ENCODE measurements at regions not wholly inside any gene's neighbourhood (a gene's known extent, or its start where the extent isn't known, plus 50 kb on each side); places are given as distances from the start of the nearest gene placed in this dataset.

GRCh38 chr5:5792106-5792505 lies 369.6 kb downstream of the ICE1 start:
- CTCF ChIA-PET = no interaction called here
- Histone ChIP-seq H3K4me3 (replicated peaks in 1 of 3; ENCODE audit: insufficient read depth in 1 of 3, low read depth in 1 of 3, low read length in 3 of 3) (no peak overlapping the region), H3K9me3 (replicated peaks; ENCODE audit: control insufficient read depth, insufficient read depth, low read length) (peaks cover 3% of the 10 kb centered on the region), H3K79me2 (ENCODE audit: control insufficient read depth, insufficient read depth, low read length) (no peaks in the 10 kb centered on the region), H3K27me3 (ENCODE audit: control insufficient read depth in 2 of 2, insufficient read depth in 2 of 2, low read length in 2 of 2) (no peaks in the 10 kb centered on the region), H3K4me1 (ENCODE audit: control insufficient read depth, extremely low read depth, insufficient read depth, low read length) (no peaks in the 10 kb centered on the region), H4K20me1 (replicated peaks; ENCODE audit: control insufficient read depth, extremely low read depth, insufficient read depth, low read length) (no peaks in the 10 kb centered on the region), H3K9ac (replicated peaks; ENCODE audit: extremely low read depth, insufficient read depth, low read length) (no peak overlapping the region), H3K4me2 (ENCODE audit: insufficient read depth, low read length) (no peak overlapping the region), H2AFZ (ENCODE audit: low read depth, low read length) (no peak overlapping the region), H3K27ac (ENCODE audit: insufficient read depth, low read depth, low read length) (no peak overlapping the region), H3K36me3 (ENCODE audit: control insufficient read depth in 2 of 2, extremely low read depth in 1 of 2, insufficient read depth in 2 of 2, low read length in 2 of 2) (no peaks in the 10 kb centered on the region), H3K9me1 (replicated peaks; ENCODE audit: control insufficient read depth, extremely low read depth, insufficient read depth, low read length) (no peaks in the 10 kb centered on the region)
- POLR2A ChIA-PET = no interaction called here
- TF ChIP-seq JUN (IDR thresholded peaks at IDR 0.05; ENCODE audit: borderline replicate concordance, insufficient read depth, insufficient read length, low read depth) = no peak
- TF ChIP-seq MYC (IDR thresholded peaks at IDR 0.05; ENCODE audit: low read depth, low read length) = no peak
- no peak for TF ChIP-seq POLR2A (IDR thresholded peaks at IDR 0.05; ENCODE audit: low read depth, low read length)
- no peak for TF ChIP-seq POLR2AphosphoS5 (IDR thresholded peaks at IDR 0.05; ENCODE audit: insufficient read depth, low read depth, low read length)
- TF ChIP-seq, protein P1, sequence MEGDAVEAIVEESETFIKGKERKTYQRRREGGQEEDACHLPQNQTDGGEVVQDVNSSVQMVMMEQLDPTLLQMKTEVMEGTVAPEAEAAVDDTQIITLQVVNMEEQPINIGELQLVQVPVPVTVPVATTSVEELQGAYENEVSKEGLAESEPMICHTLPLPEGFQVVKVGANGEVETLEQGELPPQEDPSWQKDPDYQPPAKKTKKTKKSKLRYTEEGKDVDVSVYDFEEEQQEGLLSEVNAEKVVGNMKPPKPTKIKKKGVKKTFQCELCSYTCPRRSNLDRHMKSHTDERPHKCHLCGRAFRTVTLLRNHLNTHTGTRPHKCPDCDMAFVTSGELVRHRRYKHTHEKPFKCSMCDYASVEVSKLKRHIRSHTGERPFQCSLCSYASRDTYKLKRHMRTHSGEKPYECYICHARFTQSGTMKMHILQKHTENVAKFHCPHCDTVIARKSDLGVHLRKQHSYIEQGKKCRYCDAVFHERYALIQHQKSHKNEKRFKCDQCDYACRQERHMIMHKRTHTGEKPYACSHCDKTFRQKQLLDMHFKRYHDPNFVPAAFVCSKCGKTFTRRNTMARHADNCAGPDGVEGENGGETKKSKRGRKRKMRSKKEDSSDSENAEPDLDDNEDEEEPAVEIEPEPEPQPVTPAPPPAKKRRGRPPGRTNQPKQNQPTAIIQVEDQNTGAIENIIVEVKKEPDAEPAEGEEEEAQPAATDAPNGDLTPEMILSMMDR (IDR thresholded peaks at IDR 0.05; ENCODE audit: extremely low read depth in 1 of 2, insufficient read depth in 1 of 2, low read depth in 1 of 2, low read length in 2 of 2) = no peak
- no peak for TF ChIP-seq FOS (IDR thresholded peaks at IDR 0.05; ENCODE audit: borderline replicate concordance, insufficient read depth, low read length)
- TF ChIP-seq, protein P2, sequence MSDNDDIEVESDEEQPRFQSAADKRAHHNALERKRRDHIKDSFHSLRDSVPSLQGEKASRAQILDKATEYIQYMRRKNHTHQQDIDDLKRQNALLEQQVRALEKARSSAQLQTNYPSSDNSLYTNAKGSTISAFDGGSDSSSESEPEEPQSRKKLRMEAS (IDR thresholded peaks at IDR 0.05; ENCODE audit: insufficient read depth, insufficient read length) = no peak
- no peak for TF ChIP-seq EZH2 (IDR thresholded peaks at IDR 0.05; ENCODE audit: borderline replicate concordance, low read depth, low read length, severe bottlenecking)
- TF ChIP-seq GATA2 (IDR thresholded peaks at IDR 0.05; ENCODE audit: insufficient read depth, insufficient read length, low read depth, low read length) = no peak
- FAIRE-seq (no peak), DNase-seq (ENCODE audit: low read depth, low spot score) (no peak)
- BruUV-seq (replicated peaks) = no TSS peak
- dilution Hi-C loops (cut with MboI; ENCODE audit: extremely low pct_ligation_motif_present, low sequenced_read_pairs) = no loop called here
- intact Hi-C loops (cut with micrococcal nuclease) = no loop called here
